GM18507 (cell line): ENCODE measurements at regions not wholly inside any gene's neighbourhood (a gene's known extent, or its start where the extent isn't known, plus 50 kb on each side); places are given as distances from the start of the nearest gene placed in this dataset.

Experiments used
- DNase-seq: peaks from one replicate; pipeline ENCODE4 v3.0.0; 2011; ENCODE audit warnings: low read depth; ENCODE audit not compliant: insufficient read length; ENCODE audit errors: extremely low spot score
- FAIRE-seq: peaks from 2 replicates; lab custom pipeline; 2011; peaks lifted over from hg19 to GRCh38; lab: Jason Lieb, UNC

DNA sequence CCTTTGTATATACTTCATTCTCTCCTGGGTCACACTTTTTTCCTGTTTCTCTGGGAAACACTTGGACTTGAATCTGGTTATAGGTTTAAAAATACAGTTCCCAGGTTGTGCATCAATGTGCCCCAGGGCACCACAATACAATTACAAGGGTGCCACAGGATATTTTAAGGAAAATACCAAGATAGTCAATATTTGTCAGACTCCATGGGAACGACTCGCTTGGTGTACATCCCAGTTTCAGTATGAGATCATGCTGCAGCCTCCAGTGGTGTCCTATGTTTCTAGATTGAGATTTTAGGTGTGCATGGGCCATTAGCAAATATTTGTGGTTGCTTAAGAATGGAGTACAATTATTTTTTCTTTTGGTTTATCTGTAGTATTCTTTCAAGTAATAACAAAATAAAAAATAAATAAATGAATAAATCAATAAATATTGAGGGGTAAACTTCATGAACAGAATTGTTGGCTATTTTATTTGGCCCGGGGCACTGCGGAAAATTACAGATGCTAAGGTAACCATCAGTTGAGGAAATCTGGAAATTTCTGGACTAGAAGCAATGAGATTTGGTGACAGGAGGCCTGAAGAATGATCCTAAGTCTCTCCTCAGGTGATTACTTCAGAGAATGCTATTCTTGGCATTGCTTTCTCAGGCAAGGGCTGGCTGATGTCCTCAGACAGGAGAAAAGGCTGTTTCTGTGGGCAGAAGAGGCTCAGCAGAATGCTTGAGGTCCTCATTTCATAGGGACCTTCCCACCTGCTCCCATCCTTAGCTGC, 649.3 kb upstream of the SOX11 start:
- DNase-seq (no peak), FAIRE-seq (no peak)

DNA sequence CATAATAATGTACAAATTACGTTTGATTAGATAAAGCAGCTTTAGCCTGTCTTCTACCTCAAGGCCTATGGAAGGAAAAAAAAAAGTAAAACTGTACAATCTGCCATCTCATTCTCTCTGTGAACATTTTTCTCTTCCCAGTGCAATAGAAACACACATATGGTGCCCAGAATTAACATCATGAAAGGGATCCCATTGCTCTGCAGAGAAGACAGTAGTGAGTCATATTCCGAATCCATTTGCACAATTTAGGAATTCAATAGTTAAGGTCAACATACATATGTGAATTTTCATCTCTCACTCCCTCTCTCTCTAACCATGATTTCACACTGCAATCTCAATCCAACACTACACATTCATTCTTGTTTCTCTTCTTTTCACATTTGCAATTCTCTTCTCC, 640.9 kb upstream of the SOX11 start:
- no peak for FAIRE-seq
- DNase-seq: no peak

DNA sequence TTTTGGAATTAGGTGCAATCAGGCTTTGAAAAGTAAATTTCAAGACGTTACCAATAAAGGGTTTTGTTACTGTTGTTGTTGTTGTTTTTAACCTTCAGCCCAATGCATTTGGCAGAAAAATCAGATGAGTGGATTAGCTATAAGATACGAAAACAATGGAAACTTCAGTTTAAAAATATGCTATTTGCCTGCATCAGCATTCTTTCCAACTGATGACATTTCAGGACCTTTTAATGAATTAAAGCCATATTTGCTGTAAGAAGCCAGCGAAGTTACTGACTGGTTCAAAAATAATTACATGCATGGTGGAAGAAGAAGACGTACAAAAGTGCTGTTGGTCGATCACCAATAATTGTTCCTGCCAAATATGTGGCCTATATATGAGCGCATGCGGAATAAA, 639.3 kb upstream of the SOX11 start:
- DNase-seq (no peak), FAIRE-seq (no peak)

DNA sequence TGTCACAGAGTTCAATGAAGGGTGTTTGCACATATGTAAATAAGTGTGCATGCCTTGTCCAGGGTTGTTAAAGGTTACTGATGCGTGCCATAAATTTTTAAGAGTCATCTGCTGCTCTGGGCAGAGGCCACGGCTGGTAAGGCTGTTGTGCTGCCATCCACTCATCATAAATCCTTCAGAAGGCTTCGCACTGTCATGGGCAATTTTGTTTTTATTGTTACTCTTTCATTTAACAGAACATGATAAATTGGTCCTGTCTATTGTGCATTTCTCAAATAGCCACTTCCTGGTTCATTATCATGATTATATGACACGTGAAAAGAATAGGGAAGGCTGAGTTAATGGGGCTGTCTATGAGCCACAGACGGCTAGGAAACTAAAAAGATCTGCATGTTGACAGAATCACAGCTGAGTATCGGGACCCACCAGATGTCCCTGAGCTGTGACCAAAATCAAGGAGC, 634.3 kb upstream of the SOX11 start:
- DNase-seq (no peak), FAIRE-seq (no peak)

DNA sequence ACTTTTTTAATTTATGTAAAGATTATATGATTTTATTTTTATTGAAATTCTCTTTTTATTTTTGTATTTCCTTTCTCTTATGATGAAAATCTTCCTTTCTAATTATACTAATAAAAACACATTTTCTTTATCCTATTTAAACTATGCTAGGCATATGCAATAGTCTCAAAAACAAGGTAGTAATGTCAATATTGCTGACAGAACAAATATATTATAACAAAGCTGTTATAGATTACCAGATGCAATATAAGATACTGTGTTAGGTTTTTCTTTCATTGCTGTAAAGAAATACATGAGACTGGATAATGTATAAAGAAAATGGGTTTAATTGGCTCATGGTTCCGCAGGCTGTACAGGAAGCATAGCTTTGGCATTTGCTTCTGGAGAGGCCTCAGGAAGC, 631.2 kb upstream of the SOX11 start:
- FAIRE-seq: no peak
- DNase-seq: no peak

DNA sequence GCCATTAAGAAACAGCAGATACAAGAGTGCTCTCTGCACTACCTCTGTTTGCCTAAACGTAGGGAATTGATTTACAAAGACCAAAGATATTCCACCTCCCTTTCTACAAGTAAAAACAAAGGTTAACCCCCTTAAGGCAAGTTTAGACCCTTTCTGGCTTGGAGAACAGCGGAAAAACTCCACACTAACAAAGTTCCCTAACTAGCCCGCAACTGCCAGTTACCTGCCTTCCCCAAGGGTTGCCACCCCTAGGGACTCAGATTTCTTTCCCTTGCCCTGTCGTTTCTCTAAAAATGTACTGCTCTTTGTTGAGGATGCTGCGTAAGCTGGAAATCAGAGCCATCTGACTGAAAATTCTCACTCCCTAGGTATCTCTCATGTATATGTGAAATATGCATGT, 627.5 kb upstream of the SOX11 start:
- DNase-seq: no peak

DNA sequence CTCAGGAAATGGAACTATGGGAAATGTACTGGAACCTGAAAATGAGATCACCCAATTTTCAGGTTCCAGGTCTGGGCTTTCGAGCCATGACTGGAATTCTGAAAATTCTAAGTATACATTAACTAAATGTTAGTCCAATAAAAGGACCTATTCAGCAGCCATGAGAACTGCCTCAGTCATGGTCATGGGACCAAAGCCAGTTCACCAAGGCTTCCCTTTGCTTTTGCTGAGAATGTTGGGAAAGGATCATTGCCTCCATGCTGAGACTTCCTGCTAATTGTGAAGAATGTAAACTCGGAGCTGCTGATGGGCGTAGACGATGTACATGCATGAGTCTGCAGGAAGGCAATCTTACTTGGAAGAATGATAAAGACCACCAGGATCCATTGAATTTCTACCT, 624.4 kb upstream of the SOX11 start:
- DNase-seq: no peak
- no peak for FAIRE-seq

More for the DNA sequence above, 627.5 kb upstream of the SOX11 start:
- no peak for FAIRE-seq

DNA sequence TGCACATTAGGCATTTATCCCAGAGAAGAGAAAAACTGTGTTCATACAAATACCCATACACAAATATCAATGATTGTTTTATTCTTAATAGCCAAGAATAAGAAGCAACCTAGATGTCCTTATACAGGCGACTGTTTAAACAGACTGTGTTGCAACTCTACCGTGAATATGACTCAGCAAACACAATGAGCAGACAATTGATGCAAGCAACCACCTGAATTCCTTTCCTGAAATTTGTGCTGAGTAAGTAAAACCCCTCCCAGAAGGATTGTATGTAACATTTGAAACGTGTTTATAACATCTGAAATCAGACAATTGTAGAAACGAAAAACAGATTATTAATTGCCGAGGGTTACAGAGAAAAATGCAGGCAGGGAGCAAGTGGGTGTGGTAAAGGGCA, 621.9 kb upstream of the SOX11 start:
- FAIRE-seq: no peak
- no peak for DNase-seq

DNA sequence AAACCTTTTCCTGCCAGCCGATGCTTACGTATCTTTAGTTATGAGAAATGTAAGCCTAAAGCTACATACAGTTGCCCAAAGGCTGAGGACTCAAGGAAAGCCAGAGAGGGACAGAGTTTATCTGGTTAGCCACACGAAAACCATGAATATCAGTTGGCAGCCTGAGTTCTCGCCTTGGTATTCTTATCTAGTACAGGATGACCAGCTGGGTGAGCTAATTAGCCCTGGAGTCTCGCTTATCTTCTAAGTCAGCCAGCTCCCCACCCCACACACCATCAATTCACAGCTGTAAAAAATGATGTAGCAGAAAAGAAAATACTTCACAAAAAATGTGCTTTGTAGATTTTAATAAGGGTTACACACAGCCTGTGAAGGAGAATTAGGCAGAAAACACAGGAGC, 617.5 kb upstream of the SOX11 start:
- FAIRE-seq (no peak), DNase-seq (no peak)

DNA sequence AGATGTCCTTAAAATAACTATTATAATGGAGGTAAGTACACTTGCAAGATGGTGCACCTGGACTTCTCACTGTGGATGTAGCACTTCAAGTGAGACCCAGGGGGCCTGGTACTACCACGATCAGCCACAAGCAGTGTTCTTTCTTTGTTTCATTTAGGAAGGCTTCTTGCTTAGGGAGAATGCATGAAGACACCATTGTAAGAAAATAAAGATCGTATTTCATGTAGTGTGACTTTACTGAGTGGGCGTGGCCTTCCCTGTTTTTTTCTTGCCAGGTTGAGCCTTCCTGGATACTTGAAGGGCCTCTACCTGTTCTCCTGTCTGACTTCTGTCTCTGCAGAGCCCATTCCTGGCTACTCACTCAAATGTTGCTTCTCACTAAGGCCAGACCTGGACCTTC, 615.6 kb upstream of the SOX11 start:
- no peak for DNase-seq
- FAIRE-seq: no peak

DNA sequence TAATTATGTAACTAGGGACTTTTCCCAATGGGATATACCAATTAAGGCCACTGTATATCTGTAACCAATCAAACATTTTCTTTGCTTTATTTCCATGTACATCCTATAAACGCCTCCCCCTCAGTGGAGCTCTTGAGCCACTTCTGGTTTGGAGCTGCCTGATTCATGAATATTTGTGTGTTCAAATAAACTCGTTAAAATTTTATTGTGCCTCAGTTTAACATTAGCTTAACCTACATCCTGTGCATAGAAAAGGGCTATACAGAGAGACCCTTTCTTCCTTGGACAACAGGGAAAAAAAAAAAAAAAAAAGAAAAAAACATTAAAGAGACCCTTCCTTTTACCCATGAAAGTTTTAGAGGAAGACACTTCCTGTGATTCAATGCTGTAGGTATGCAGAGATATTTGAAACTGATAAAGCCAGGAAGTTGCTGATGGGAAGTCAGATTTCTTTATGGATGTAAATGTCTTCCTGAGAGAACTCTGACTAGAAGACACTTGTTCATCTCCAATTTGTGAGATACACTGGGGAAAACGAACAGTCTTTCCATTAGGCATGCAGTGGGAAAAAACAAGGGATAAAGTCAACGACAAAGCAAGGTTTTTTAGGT, 614.6 kb upstream of the SOX11 start:
- no peak for FAIRE-seq

DNA sequence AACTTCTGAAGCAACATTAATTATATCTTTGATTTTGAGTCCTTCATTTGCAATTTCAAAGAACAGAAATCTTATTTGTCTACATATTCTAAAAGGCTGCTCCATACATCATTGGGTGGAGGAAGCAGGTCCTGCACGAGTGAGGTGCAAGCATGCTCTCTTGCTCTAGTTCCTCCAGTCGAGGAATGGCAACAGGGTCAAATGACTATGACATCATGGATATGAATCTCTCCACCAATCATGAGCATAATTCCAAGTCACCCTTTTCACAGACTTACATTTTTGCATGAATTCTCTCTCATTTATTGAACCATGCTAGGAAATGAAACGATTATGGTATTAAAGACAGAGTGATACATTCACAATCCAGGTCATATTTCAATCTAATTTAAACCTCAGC, 608.8 kb upstream of the SOX11 start:
- no peak for DNase-seq
- FAIRE-seq: no peak

More for the DNA sequence above, 614.6 kb upstream of the SOX11 start:
- no peak for DNase-seq

DNA sequence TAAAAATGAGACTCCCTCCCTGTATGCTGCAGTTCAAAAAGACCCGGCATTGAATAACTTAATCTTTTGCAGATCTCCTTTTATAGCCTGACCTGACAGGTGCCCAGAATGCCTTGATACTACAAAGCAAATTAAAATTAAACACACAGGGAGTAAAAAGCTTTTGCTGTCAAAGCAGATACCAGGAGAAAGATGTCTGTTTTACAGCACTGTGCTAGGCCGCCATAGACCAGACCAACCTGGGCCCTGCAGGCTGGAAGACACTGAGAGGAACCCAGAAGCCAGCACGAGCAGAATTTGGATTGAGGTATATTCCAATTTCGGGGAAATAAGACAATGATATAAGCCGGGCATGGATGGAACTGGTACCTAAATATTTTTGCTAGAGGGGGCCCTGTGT, 602.8 kb upstream of the SOX11 start:
- no peak for FAIRE-seq
- no peak for DNase-seq

DNA sequence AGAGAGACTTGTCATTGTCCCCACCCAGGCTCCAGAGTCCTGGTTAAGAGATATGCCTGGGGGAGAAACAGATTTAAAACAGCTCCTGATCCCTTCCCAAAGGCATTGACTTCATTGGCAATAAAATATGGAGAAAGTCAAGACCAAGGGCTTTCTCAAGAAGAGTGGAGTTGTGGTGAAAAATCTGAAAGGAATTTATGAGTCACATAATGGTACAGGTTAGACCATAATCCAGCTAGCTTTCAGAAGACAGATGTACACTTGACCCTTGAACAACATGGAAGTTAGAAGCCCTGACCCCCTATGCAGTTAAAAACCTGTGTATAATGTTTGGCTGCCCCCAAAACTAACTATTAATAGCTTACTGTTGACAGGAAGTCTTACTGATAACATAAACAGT, 599.1 kb upstream of the SOX11 start:
- DNase-seq (no peak), FAIRE-seq (no peak)

DNA sequence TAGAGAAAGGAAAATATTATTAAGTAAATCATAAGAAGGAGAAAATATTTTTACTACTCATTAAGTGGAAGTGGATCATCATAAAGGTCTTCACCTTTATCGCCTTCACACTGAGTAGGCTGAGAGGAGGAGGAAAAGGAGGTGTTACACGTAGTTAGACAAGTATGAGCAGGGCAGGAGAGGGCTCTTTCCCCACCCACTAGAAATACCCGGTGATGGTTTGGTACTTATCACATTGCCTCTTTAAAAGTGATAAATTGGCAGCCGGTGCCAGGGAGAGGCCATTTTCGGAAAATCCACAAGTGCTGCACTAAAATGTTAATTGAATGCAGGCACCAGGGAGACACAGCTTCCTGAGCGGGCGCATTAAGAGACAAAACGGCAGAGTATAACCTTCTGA, 598.7 kb upstream of the SOX11 start:
- FAIRE-seq (no peak), DNase-seq (no peak)

DNA sequence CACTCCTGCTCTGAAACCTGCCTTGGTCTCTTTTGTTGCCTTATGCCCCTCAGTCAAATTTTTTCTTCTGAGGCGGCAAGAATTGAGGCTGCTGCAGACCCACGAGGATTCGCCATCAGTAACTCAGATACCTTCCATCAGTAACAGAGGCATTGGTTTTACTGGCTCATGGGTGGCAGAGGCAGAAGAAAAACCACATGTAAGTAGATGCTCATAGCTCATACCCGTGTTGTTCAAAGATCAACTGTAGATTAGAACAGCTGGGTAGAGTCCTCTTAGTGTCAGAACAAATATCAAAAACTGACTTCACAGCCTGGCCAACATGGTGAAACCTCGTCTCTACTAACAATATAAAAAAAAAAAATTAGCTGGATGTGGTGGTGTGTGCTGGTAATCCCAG, 598.0 kb upstream of the SOX11 start:
- DNase-seq (no peak), FAIRE-seq (no peak)

DNA sequence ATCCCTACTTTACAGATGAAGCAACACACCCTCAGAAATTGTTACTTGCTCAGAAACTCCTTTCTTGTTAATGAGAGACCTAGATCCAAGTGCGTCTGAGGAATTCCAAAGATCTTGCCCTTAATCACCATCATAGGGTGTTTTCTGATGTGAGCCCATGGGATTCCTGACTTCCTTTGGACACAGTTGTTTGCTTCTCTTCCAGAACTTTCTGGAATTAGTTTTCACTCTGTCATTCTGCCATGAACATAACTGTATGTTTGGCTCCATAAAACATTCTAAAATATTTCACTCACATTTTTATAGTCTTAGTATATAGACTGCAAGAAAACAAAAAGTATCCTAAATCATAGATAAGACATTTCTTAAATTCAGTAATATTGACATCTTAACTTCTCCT, 593.9 kb upstream of the SOX11 start:
- FAIRE-seq: no peak
- DNase-seq: no peak

DNA sequence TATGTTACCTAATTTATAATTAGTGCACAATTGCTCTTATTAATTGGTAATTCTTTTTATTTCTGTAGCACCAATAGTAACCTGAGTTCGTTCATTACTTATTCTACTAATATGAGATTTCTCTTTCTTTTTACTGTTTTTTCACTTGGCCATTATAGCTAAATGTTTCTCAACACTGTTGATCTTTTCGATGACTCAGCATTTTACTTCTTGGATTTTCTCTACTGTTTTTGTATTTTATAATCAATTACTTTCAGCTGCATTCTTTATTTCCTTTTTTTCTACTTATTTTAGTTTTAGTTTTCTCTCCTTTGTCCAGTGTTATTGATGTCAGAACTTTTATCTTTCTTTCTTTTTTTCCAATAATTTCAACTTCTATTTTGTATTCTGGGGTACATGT, 589.4 kb upstream of the SOX11 start:
- no peak for DNase-seq
- FAIRE-seq: no peak

DNA sequence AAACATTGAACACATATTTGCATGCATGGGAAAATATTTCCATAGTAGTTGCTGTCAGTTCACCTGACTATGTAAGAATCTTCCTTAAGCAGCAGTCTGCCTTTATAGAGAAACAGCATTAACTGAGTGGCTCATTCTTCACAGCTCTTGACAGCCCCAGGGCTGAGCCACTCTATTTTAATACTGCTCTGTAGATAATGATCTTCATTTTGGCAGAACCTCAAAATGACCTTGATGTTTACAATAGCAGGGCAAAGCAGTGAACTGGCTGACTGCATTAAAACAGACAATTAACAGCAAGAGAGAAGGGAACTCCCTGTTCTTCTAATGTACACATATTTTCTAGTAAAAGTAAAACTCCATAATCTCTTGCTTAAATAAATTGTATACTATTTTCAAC, 580.6 kb upstream of the SOX11 start:
- DNase-seq (no peak), FAIRE-seq (no peak)

DNA sequence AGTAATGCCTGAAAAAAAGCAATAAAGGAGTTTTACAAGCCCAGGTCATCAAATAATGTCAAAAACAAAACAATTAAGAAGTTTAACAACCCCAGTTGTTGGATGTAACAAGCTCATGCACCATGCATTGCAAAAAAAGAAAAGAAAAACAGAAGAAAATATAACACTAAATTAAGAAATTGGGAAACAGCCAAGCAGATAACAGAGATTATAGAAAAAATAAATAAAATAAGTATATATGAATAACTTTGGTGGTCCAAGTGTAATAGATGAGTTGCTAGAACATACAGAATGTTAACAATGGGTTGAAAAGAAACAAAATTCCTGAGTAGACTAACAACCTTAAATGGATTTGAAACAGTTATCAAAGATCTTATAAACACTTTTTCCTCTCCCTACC, 573.1 kb upstream of the SOX11 start:
- no peak for DNase-seq
- FAIRE-seq: no peak

DNA sequence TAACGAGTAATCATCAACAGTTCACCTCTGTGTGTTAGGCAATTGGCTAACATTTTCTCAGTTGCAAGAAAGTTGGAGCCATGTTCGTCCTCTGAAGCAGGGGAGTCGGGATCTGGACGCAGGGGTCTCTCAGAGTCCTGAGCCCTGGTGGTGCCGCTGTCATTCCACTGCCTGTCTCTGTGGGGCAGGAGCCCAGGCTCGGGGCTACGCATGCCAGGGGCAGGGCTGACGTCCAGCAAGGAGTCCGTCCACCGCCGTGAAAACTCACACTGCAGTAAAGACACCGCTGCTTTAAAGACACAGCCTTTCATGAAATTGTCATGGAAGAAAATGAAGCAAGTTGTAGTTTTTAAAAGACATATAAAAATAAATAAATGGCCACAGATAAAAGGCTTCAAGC, 571.1 kb upstream of the SOX11 start:
- FAIRE-seq (no peak), DNase-seq (no peak)
